SK-N-MC (cell line): ENCODE measurements at regions not wholly inside any gene's neighbourhood (a gene's known extent, or its start where the extent isn't known, plus 50 kb on each side); places are given as distances from the start of the nearest gene placed in this dataset.

Source experiments
- EZH2 ChIP-seq: fragments of 200-600 bp; sonication (generic); IDR thresholded peaks from one replicate; pipeline ENCODE4 v1.6.1; 2017; ENCODE audit warnings: antibody characterized with exemption
- POLR2AphosphoS5 ChIP-seq: IDR thresholded peaks from 2 replicates; pipeline ENCODE4 v1.6.1; 2012; ENCODE audit warnings: mild to moderate bottlenecking, low read depth, low read length, borderline replicate concordance

GRCh38 chr11:112589155-112589554 lies 328.5 kb upstream of the PLET1 start:
- TF ChIP-seq POLR2AphosphoS5 (no peak), EZH2 (no peak)
